ENCODE measurements at regions not wholly inside any gene's neighbourhood (a gene's known extent, or its start where the extent isn't known, plus 50 kb on each side); places are given as distances from the start of the nearest gene placed in this dataset.
"Not testable (repeated sequence)": the region's sequence is repeated elsewhere in the genome, so short reads cannot be mapped to it uniquely, and the experiment has no call there.

DNA sequence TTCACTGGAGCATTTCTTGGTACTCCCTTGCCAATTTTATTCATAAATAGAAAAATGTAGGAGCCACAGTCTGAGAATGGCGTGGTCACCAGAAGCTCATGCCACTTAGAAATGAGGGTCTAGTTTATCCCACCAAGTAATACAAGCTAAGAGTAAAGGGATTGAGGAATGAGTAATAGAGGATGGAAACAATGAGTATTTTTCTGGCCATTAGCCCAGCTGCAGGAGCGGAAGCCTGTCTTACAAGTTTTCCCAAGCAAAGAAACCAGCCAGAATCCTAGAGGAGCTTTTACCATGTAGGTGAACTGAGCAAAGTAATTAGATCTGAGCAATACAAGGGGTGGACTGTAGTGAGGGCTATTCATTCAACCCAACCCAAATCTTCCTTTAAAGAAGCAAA lies 160.7 kb upstream of the NPY2R start:
- Histone ChIP-seq H3K9me3 (ENCODE audit: control insufficient read depth in 1 of 2, insufficient read depth in 1 of 2, low read depth in 1 of 2, low read length in 2 of 2) (no peaks in the 10 kb centered on the region), H2AFZ (ENCODE audit: low read depth, low read length, poor library complexity, severe bottlenecking) (no peak overlapping the region), H3K4me2 (ENCODE audit: low read length) (no peak overlapping the region), H3K79me2 (ENCODE audit: insufficient read depth, low read length) (no peaks in the 10 kb centered on the region), H3K4me3 (replicated peaks in 1 of 2; ENCODE audit: low read depth in 1 of 2, low read length in 2 of 2) (no peak overlapping the region), H3K27me3 (ENCODE audit: insufficient read depth, low read length) (no peaks in the 10 kb centered on the region), H3K4me1 (ENCODE audit: control insufficient read depth in 1 of 2, insufficient read depth in 2 of 2, low read length in 2 of 2) (no peaks in the 10 kb centered on the region), H4K20me1 (ENCODE audit: insufficient read depth) (no peaks in the 10 kb centered on the region), H3K27ac (ENCODE audit: low read depth, low read length) (no peak overlapping the region), H3K36me3 (ENCODE audit: control insufficient read depth in 1 of 2, insufficient read depth in 2 of 2, low read length in 2 of 2) (no peaks in the 10 kb centered on the region), H3K9me2 (ENCODE audit: insufficient read depth) (no peaks in the 10 kb centered on the region), H3K9ac (ENCODE audit: low read length) (no peak overlapping the region)
- RAD21 ChIA-PET (ENCODE audit: low non-redundant PET in 1 of 2, low total read pairs in 2 of 2, uncharacterized antibody in 2 of 2, unreplicated experiment in 2 of 2): no interaction called here
- intact Hi-C loops (cut with micrococcal nuclease): no loop called here
- CTCF ChIA-PET: no interaction called here
- POLR2A ChIA-PET: no interaction called here
- no TSS peak for BruUV-seq (replicated peaks)
- ATAC-seq: no peak
- no peak for DNase-seq (ENCODE audit: low read depth, low spot score)
- peak; percentile 75 for TF ChIP-seq FOSL1 (IDR thresholded peaks at IDR 0.05; ENCODE audit: low read depth)
- peak; percentile 67 for TF ChIP-seq JUND (IDR thresholded peaks at IDR 0.05)
- TF ChIP-seq SP1 (IDR thresholded peaks at IDR 0.05; ENCODE audit: low read depth): peak; percentile 46
- no peak for TF ChIP-seq ZFX (IDR thresholded peaks at IDR 0.05)

DNA sequence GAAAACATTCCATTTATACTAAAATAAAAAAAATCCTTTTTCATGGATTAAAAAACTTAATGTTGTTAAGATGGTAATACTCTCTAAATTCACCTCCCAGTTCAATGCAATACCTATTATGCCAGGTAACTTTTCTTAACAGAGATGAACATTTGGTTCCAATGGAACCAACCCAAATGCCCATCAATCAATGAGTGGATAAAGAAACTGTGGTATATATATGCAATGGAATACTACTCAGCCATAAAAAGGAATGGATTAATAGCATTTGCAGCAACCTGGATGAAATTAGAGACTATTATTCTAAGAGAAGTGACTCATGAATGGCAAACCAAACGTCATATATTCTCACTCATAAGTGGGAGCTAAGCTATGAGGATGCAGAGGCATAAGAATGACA lies 154.4 kb upstream of the NPY2R start:
- DNase-seq (ENCODE audit: low read depth, low spot score); ATAC-seq; H2AFZ ChIP-seq (ENCODE audit: low read depth, low read length, poor library complexity, severe bottlenecking); H3K27me3 ChIP-seq (ENCODE audit: insufficient read depth, low read length); H3K9me2 ChIP-seq (ENCODE audit: insufficient read depth); POLR2A ChIA-PET; H3K4me2 ChIP-seq (ENCODE audit: low read length); H3K9ac ChIP-seq (ENCODE audit: low read length); H3K79me2 ChIP-seq (ENCODE audit: insufficient read depth, low read length); H3K4me3 ChIP-seq (replicated peaks in 1 of 2; ENCODE audit: low read depth in 1 of 2, low read length in 2 of 2); BruUV-seq (replicated peaks); H4K20me1 ChIP-seq (ENCODE audit: insufficient read depth); intact Hi-C loops (cut with micrococcal nuclease); H3K9me3 ChIP-seq (ENCODE audit: control insufficient read depth in 1 of 2, insufficient read depth in 1 of 2, low read depth in 1 of 2, low read length in 2 of 2); H3K27ac ChIP-seq (ENCODE audit: low read depth, low read length); RAD21 ChIA-PET (ENCODE audit: low non-redundant PET in 1 of 2, low total read pairs in 2 of 2, uncharacterized antibody in 2 of 2, unreplicated experiment in 2 of 2); H3K4me1 ChIP-seq (ENCODE audit: control insufficient read depth in 1 of 2, insufficient read depth in 2 of 2, low read length in 2 of 2); H3K36me3 ChIP-seq (ENCODE audit: control insufficient read depth in 1 of 2, insufficient read depth in 2 of 2, low read length in 2 of 2); CTCF ChIA-PET: not testable (repeated sequence)

DNA sequence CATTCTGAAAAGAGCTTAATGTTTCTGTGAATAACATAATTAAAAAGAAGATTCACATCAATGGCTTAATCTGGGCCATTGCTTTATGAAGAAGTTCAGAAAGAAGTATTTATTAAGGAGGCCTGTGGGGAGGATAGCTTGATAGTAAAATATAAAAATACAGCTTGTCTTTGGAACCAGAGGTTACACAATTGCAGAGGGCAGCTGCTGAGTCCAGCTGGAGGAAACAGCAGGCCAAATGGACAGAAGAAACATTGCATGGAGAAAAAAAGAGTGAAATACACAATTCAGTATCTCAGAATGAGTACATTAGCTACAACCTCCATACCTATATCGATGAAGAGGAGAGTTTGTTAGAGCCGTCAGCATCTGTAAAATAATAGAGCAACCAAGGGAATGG lies 148.0 kb upstream of the NPY2R start:
- ATAC-seq (no peak), DNase-seq (ENCODE audit: low read depth, low spot score) (no peak)
- H3K79me2 ChIP-seq (ENCODE audit: insufficient read depth, low read length): no peaks in the 10 kb centered on the region
- H3K27me3 ChIP-seq (ENCODE audit: insufficient read depth, low read length): no peaks in the 10 kb centered on the region
- BruUV-seq (replicated peaks): no TSS peak
- no peak overlapping the region for H3K4me3 ChIP-seq (replicated peaks in 1 of 2; ENCODE audit: low read depth in 1 of 2, low read length in 2 of 2)
- no peaks in the 10 kb centered on the region for H4K20me1 ChIP-seq (ENCODE audit: insufficient read depth)
- H3K9me2 ChIP-seq (ENCODE audit: insufficient read depth): no peaks in the 10 kb centered on the region
- H3K9ac ChIP-seq (ENCODE audit: low read length): no peak overlapping the region
- ChIA-PET POLR2A (no interaction called here), RAD21 (ENCODE audit: low non-redundant PET in 1 of 2, low total read pairs in 2 of 2, uncharacterized antibody in 2 of 2, unreplicated experiment in 2 of 2) (no interaction called here), CTCF (interaction anchor here (1.2 to 1.6 kb wide), 2 partner anchors 9 to 14 kb away, joined by 3 read pairs; no protein-coding TSS in a partner anchor)
- no peaks in the 10 kb centered on the region for H3K9me3 ChIP-seq (ENCODE audit: control insufficient read depth in 1 of 2, insufficient read depth in 1 of 2, low read depth in 1 of 2, low read length in 2 of 2)
- no peaks in the 10 kb centered on the region for H3K4me1 ChIP-seq (ENCODE audit: control insufficient read depth in 1 of 2, insufficient read depth in 2 of 2, low read length in 2 of 2)
- no peak overlapping the region for H2AFZ ChIP-seq (ENCODE audit: low read depth, low read length, poor library complexity, severe bottlenecking)
- H3K27ac ChIP-seq (ENCODE audit: low read depth, low read length): no peak overlapping the region
- intact Hi-C loops (cut with micrococcal nuclease): no loop called here
- no peak overlapping the region for H3K4me2 ChIP-seq (ENCODE audit: low read length)
- no peaks in the 10 kb centered on the region for H3K36me3 ChIP-seq (ENCODE audit: control insufficient read depth in 1 of 2, insufficient read depth in 2 of 2, low read length in 2 of 2)
- TF ChIP-seq ZFX (IDR thresholded peaks at IDR 0.05): no peak
- TF ChIP-seq TCF7L2 (IDR thresholded peaks at IDR 0.05; ENCODE audit: borderline replicate concordance, extremely low read depth, insufficient read depth, insufficient read length): no peak
- TF ChIP-seq, protein P1, sequence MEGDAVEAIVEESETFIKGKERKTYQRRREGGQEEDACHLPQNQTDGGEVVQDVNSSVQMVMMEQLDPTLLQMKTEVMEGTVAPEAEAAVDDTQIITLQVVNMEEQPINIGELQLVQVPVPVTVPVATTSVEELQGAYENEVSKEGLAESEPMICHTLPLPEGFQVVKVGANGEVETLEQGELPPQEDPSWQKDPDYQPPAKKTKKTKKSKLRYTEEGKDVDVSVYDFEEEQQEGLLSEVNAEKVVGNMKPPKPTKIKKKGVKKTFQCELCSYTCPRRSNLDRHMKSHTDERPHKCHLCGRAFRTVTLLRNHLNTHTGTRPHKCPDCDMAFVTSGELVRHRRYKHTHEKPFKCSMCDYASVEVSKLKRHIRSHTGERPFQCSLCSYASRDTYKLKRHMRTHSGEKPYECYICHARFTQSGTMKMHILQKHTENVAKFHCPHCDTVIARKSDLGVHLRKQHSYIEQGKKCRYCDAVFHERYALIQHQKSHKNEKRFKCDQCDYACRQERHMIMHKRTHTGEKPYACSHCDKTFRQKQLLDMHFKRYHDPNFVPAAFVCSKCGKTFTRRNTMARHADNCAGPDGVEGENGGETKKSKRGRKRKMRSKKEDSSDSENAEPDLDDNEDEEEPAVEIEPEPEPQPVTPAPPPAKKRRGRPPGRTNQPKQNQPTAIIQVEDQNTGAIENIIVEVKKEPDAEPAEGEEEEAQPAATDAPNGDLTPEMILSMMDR (IDR thresholded peaks at IDR 0.05 in 2 of 3, conservative IDR thresholded peaks at IDR 0.05 in 1 of 3; ENCODE audit: borderline replicate concordance in 1 of 3, insufficient read depth in 1 of 3, low read depth in 2 of 3, low read length in 2 of 3): no peak
- TF ChIP-seq, protein P2, sequence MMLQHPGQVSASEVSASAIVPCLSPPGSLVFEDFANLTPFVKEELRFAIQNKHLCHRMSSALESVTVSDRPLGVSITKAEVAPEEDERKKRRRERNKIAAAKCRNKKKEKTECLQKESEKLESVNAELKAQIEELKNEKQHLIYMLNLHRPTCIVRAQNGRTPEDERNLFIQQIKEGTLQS (IDR thresholded peaks at IDR 0.05): no peak
- TF ChIP-seq ELF1 (IDR thresholded peaks at IDR 0.05; ENCODE audit: borderline replicate concordance, low read depth): no peak
- TF ChIP-seq EZH2phosphoT487 (IDR thresholded peaks at IDR 0.05; ENCODE audit: borderline replicate concordance): no peak
- no peak for TF ChIP-seq ZNF274 (IDR thresholded peaks at IDR 0.05; ENCODE audit: low read depth, low read length)
- TF ChIP-seq SRF (IDR thresholded peaks at IDR 0.05; ENCODE audit: low read depth): no peak
- no peak for TF ChIP-seq POLR2AphosphoS5 (IDR thresholded peaks at IDR 0.05; ENCODE audit: low read depth, low read length)
- TF ChIP-seq CBX3 (IDR thresholded peaks at IDR 0.05; ENCODE audit: low read depth): no peak
- no peak for TF ChIP-seq FOSL1 (IDR thresholded peaks at IDR 0.05; ENCODE audit: low read depth)
- no peak for TF ChIP-seq EGR1 (IDR thresholded peaks at IDR 0.05; ENCODE audit: low read depth)
- TF ChIP-seq CEBPB (IDR thresholded peaks at IDR 0.05; ENCODE audit: low read depth): no peak

All from HCT116 (cell line).